HG03280 (cell line): ENCODE measurements at regions not wholly inside any gene's neighbourhood (a gene's known extent, or its start where the extent isn't known, plus 50 kb on each side); places are given as distances from the start of the nearest gene placed in this dataset.

Source experiments
- ATAC-seq: cut with Tn5 transposase; IDR thresholded peaks from one replicate; pipeline ENCODE4 v1.9.1; 2021; ENCODE audit warnings: mild to moderate bottlenecking, moderate library complexity; ENCODE audit not compliant: unreplicated experiment

DNA sequence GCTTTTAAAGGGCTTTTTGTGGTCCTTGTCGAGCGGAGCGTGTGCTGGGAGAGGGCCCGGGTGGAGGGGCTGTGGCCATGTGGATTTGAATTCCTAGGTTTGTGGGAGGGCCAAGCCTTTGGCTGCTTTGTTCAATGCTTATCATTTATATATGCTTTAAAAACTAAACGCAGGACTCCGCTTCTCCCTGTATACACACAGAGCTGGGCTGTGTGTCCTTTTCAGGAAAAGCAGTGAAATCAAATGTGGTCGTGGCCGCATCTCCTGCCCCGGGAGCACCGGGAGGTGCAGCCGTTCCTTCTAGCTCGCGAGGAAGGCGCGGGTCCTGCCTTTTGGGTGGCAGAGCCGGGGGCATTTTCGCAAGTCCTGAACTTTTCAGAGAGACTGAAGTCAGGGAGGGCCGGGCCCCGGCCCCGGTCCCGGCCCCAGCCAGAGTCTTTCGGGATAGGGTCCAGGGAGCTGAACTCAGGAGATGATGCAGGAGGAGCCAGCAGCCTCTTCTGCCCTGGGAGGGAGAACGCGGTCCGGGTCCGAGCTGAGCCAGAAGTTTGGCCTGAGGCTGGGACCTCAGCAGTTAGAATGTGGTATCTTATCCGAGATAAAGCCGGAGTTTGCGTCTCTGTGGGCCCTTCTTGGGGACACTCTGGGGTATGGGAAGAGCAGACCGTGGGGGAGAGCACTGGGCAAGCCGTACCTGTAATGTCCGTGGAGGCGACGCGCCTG, 158.8 kb downstream of the C9orf152 start:
- ATAC-seq: peak; percentile 11

GRCh38 chr9:110049699-110050450, 158.1 kb downstream of the C9orf152 start:
- peak; percentile 13 for ATAC-seq

- ATAC-seq: peak; percentile 35
Observed at GRCh38 chr9:110050925-110051355, 157.0 kb downstream of the C9orf152 start.

DNA sequence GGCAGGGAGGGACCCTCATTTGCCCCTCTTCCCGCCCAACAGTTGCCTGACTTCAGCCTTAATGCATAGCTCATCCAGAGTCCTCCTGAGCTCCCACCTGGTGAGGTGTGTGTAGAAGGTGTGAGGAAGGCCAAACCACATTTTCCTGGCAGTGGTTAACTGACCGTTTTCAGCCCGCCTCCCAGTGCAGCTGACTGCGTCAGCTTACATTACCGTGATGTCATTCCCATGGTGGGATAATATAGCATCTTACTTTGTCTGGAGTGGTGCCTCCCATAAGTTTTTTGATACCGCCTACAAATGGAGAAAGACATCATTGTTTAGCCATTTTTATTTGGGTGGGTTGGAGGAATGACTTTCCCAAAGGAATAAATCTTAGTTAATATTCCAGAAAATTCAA, 151.9 kb downstream of the C9orf152 start:
- no peak for ATAC-seq

DNA sequence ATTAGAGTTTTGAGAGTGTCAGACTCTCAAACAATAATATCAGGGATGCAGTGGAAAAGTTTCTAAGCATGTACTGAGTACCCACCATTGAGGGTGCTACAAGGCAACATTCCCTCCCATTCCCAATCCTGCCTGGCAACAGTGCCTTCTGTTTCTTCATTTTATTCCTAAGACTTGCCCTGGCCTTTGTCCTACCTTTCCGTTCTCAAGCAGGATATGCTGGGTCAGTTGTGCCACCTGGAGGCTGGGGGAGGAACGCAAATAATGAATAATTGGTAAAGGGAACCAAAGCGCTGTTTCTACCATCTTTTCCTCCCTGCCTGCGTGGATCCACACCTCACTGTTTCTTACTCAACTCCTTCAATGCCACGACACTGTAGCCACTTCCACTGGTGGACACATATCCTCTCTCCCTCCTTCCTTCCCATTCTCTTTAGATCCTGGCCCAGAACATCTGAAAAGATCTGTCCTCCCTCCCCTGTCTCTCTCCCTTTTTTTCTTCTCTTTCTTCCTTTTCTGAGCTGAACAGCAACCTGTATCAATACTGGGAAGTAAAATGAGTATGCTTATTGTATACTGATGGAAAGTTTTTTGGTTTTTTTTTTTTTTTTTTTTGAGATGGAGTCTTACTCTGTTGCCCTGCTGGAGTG, 149.5 kb downstream of the C9orf152 start:
- ATAC-seq: no peak

GRCh38 chr9:110059461-110059860, 148.5 kb downstream of the C9orf152 start:
- ATAC-seq: no peak

DNA sequence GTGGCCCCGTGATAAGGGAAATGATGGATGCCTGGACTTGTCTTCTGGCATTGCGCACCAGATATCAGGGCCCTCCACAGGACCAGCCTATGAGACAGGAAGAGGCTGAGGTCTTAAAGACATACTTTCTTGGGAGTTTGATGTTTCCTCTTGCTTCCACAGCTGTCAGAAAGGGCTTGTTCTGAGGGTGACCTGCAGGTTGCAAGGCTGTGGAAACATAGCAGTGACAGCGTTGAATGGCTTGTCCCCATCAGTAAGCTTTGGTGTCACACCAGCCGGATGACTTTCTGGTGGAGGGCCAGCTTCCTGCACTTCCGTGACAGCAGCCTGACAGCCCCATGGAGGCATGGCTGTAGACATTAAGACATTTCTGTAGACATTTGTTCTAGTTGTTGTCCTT, 143.2 kb downstream of the C9orf152 start:
- ATAC-seq: peak; percentile 19

DNA sequence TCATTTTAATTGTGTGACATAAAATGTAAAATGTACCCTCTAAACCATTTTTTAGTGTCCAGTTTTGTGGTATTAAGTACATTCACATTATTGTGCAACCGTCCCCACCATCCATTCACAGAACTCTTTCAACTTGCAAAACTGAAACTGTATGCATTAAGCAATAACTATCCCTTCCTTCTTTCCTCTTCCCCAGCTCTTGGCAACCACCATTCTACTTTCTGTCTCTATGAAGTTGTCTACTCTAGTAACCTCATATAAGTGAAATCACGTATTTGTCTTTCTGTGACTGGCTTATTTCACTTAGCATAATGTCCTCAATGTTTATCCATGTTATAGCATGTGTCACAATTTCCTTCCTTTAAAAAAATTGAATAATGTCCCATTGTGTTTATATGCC, 142.4 kb downstream of the C9orf152 start:
- peak; percentile 59 for ATAC-seq

DNA sequence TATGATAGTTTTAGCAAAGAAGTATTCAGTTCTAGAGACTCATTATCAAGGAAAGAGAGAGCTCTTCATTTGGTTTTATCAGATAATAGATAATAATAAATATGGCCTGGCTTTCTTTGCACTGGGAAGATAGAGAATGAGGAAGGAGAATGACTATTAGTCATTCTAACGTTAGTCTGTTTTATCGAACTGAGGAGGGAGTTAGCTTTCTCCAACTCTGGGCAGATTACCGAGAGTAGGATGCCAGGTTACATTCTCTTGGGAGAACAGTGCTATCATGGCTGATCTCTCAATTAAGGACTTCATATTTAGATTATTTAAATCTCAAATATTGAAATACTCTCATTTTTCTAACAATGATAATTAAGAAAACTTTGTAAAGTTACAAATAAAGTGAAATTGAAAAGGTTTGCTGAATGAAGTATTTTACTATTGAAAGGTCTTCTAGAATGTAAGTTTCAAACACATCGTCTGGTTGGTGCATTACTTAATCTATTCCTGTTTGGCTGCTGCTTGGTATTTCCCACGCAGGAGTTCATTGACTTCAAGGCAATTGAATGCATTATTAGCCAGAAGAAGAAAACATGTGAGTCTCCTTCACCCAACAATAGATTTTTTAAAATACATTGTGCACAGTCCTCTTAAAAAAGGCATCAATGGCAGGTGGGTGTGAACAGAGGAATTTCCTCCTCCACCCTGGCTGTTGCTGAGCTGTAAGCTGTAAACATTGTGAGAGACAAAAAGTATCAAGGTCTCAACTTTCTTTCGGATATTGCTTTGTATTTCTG, 140.8 kb downstream of the C9orf152 start:
- ATAC-seq: no peak

- no peak for ATAC-seq
Observed at GRCh38 chr9:110068212-110068611, 139.7 kb downstream of the C9orf152 start.

GRCh38 chr9:110069326-110070248, 138.4 kb downstream of the C9orf152 start:
- ATAC-seq: no peak

GRCh38 chr9:110072597-110073355, 135.2 kb downstream of the C9orf152 start:
- ATAC-seq: no peak

- ATAC-seq: no peak
Observed at GRCh38 chr9:110073356-110073905, 134.5 kb downstream of the C9orf152 start.

- ATAC-seq: no peak
Observed at GRCh38 chr9:110076894-110077725, 130.8 kb downstream of the C9orf152 start.

DNA sequence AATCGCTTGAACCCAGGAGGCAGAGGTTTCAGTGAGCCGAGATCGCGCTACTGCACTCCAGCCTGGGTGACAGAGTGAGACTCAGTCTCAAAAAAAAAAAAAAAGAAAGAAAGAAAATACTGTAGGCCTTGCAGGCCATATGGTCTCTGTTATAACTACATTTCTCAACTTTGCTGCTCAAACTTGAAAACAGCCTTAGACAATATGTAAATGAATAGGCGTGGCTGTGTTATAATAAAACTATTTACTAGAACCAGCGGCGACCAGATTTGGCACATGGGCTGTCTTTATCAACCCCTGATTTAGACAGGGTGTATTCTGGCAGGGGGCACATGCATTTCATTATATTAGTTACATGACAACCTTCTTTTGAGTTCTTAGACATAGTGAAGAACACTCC, 130.0 kb downstream of the C9orf152 start:
- no peak for ATAC-seq

DNA sequence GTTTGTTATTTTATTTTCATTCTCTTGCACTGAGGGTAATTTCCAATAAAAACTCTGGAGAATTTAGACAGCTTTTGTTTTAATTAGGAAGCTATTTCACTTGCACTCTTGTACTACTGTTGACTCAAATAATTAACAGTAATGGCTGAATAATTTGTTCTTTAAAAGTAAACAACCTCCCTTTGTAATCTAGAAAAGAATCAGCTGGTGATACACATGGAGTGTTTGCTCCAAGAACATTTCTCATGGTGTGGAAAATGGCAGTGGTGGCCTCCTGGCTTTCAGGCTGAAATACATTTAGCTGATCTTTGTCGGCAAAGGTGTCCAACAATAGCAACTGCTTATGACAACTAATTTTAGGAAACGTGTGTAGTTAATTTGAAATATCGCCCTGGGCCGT, 129.4 kb downstream of the C9orf152 start:
- ATAC-seq: no peak

- no peak for ATAC-seq
Observed at GRCh38 chr9:110081395-110081794, 126.6 kb downstream of the C9orf152 start.

- ATAC-seq: no peak
Observed at GRCh38 chr9:110083866-110084265, 124.1 kb downstream of the C9orf152 start.
